COR-L47 (cell line): ENCODE measurements at regions not wholly inside any gene's neighbourhood (a gene's known extent, or its start where the extent isn't known, plus 50 kb on each side); places are given as distances from the start of the nearest gene placed in this dataset.
"Not testable (repeated sequence)": the region's sequence is repeated elsewhere in the genome, so short reads cannot be mapped to it uniquely, and the experiment has no call there.

ENCODE experiments used
- DNase-seq: peaks from one replicate; lab custom pipeline; 2025; lab: John Stamatoyannopoulos, UW

DNA sequence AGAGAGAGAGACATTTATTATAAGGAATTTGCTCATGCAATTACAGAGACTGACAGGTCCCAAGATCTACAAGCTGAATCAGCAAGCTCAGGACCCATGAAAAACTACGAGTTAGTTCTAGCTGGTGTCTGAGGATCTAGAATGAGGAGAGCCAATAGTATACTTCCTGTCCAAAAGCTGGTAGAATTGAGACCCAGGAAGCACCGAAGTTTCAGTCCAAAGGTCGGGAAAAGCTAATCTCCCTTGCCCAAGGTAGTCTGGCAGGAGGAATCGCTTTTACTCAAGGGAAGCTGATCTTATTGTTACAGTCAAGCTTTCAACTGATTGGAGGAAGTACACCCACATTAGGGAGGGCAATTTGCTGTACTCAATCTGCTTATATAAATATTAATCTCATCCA is 389.6 kb downstream of the ADCYAP1 start:
- no peak for DNase-seq

DNA sequence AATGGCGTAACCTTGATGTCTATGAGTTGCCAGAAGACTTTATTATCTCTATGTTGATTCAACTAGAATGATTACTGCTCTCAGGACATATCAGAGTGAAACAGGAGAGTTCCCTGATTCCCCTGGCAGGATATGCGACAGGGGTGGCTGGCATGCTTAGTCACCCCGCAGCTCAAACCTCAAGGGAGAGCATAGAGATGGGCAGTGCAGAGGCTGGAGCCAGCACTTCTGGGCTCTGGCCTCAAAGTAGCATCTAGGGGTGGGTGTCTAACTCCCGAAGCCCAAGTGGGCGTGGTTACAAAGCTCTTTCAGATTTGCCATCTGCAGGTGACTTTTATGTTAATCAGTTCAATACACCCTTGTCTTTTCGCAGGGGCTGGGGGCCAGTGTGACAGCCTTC is 391.6 kb downstream of the ADCYAP1 start:
- DNase-seq: no peak

DNA sequence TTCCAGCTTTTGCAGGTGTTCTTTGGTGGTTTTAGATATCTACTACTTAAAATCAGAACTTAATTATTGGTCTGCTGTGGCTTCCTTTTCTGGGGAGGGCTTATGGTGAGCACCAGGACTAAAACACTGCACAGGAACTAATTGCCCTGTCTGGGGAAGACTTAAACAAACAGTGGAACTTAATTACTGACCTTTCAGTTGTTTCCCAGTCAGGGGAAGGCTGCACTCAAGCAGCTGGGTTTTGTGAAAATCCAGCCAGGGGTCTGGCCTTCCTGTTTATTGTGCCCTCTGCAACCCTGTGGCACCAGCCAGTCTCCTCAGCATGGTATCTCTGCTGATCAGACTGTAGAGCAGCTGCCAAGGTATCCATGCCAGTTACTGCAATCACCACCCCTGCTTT is 398.2 kb downstream of the ADCYAP1 start:
- DNase-seq: peak; percentile 96

DNA sequence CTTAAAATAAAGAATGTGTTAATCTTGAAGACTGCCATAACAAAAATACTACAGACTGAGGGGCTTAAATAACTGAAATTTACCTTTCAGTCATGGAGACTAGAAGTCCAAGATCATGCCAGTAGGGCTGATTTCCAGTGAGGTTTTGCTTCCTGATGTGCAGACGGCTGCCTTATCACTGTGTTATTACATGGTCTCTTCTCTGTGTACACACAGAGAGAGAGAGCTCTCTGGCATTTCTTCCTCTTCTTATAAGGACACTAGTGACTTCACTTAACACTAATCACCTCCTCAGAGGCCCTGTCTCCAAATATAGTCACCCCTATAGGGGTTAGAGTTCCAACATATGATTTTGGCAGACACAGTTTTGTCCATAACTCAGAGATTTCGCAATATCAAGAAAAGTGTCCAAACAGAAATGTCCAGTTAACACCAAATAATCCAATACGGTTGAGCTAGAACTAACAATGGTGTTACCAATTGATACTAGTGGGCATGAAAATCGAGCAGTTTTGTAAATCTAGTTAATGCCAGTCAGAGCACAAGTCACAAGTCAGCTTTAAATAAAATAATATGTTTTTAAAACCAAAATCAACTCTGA is 399.8 kb downstream of the ADCYAP1 start:
- DNase-seq: no peak

DNA sequence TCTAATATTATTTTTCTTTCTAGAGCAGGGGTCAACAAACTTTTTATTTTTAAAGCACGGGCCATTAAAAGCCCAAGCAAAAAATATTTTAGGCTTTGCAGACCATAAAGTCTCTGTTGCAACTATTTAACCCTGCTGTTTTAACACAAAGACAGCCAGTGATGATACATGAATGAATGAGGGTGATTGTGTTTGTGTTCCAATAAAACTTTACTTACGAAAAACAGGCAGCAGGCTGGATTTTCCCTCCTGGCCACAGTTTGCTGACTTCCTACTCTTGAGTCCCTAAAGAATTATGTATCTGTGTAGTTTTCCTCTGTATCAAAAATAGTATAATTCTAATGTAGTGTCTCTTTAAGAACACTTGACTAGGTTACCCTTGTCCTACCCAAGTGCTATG is 402.0 kb downstream of the ADCYAP1 start:
- no peak for DNase-seq

DNA sequence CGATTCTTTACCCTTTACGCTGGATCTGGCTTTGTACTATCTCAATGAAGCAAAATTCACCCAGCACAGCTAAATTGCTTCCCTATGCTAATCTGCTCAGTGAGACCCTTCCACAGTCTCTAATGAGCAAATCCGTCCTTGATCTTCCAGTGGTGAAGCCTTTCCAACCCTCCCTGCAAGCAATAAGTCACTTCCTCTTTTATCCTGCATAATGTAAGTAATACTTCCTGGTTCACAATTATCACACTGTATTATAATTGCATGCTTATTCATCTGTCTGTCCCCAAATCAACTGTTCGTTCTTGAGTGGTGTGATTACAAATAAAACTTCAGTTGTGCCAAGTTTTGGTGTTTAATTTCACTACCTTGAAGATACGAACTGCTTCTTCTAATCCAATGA is 404.0 kb downstream of the ADCYAP1 start:
- DNase-seq: no peak

DNA sequence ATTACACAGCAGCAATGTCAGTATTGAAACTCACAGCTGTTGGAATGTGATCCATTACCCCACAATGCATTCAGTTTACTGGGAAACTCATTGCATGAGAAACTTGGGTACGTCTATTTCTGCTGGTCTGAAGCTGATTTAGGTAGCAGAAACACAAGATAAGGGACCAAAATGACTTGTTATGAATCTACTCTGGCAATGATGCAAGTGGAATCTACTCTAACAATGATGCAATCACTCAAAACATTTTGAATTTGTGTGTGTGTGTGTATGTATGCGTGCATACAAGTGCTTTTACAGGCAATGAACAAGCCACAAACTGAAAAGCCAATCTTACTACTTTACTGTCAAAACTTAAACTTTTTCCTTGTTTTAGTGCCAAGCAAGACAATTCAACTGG is 406.7 kb downstream of the ADCYAP1 start:
- no peak for DNase-seq

DNA sequence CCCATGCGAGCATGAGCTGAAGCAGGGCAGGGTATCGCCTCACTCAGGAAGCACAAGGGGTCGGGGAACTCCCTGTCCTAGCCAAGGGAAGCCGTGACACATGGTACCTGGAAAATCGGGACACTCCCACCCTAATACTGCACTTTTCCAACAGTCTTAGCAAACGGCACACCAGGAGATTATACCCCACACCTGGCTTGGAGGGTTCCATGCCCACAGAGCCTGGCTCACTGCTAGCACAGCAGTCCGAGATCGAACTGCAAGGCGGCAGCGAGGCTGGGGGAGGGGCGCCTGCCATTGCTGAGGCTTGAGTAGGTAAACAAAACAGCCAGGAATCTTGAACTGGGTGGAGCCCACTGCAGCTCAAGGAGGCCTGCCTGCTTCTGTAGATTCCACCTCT is 430.7 kb downstream of the ADCYAP1 start:
- DNase-seq: not testable (repeated sequence)

DNA sequence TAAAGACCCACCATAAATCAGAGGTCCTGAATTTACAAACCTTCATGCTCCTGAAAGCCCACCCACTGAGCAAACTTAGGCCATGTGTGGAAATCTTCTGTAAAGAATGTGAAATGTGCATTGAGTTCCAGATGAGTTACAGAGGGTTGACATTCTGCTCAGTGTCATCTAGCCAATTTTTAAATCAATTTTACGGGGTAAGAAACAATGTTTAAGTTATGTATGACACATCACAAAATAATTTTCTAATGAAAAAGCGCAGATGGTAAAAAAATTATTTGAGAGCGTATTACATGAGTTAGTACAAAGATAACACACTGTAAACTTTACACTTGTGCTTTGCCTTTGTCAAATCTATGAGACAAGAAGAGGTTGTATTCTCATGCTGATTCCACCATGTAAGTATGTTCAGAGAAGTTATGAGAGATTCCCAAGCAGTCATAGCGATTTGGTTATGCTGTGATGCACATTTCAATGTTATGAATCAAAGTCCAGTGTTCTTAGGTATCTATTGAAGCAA is 446.3 kb downstream of the ADCYAP1 start:
- DNase-seq: no peak

DNA sequence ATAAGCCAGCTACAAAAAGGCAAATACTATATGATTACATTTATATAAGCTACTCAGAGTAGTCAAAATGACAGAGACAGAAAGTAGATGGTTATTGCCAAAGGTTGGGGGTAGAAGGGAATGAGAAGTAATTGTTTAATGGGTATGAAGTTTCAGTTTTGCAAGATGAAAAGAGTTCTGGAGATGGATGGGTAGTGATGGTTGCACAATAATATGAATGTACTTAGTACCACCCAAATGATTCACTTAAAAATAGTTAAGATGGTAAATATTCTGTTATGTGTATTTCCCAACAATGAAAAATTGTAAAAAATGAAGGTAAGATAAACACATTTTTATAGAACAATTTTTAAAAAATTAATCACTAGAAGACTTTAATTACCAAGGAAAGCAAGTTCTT is 448.4 kb downstream of the ADCYAP1 start:
- no peak for DNase-seq

DNA sequence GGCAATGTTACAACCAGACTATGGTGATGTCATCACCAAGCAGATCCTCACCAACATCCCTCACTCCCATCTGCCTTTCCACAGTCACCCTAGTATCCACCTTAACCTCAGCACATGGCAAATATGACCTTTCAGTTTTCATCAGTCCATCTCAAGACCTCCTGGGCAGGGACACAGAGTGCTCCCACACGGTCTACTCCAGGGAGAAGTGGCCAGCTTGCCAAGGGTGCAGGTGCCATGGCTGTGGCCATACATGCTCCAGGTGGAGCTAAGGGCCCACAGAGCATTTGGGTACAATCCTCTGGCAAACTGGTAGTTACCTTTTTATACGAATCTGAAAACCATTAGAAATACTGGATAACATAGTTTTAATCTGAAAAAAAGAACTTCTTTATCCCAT is 453.1 kb downstream of the ADCYAP1 start:
- no peak for DNase-seq

DNA sequence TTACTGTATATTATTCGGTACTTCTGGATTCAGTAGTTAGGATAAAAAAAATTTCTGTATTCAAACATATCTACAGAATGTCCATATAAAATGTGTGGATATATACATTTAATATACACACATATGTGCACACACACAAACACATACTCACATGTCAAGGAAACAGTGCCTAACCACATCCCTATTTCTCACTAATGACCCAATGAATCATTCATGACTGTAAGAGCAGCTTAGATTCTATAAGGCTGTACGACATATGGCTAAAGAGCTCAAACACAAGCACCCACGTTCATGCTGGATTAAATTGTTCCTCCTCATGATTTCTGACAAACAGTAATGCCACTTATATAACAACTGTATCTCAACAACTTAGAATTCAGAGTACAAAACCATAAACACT is 457.3 kb downstream of the ADCYAP1 start:
- DNase-seq: no peak

DNA sequence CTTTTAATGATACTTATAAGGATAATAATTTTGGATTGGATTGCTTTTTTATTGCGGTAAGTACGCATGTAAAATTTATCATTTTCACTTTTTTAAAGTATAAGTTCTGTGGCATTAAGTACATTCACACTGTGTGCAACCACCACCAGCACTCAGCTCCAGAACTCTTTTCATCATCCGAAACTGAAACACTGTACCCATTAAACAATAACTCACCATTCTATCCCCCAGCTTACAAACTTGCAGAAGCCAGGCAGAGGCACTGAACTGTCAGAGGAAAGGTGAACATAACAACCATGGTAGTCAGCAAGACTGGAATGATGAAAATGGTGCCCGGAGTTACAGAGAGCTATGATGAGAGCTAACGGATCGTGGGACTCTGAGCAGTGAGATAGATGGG is 465.9 kb downstream of the ADCYAP1 start:
- DNase-seq: no peak

DNA sequence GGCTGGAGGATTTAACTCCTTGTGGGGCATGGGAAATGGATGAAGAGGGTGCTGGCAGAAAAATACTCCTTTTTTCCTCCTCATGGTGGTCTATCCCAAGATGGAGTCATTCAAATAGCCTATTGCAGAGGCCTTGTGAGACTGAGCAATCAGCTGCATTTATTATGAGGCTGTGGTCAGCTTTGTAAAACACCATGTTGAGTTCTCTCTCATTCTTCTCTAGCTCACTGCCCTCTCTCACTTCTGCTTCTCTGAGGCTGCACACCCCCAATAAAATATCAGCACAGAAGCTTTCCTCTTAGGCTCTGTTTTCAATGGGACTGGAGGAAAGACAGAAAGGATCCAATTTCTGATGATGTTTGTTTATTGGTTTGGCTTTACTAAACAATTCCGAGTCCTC is 467.1 kb downstream of the ADCYAP1 start:
- DNase-seq: no peak

DNA sequence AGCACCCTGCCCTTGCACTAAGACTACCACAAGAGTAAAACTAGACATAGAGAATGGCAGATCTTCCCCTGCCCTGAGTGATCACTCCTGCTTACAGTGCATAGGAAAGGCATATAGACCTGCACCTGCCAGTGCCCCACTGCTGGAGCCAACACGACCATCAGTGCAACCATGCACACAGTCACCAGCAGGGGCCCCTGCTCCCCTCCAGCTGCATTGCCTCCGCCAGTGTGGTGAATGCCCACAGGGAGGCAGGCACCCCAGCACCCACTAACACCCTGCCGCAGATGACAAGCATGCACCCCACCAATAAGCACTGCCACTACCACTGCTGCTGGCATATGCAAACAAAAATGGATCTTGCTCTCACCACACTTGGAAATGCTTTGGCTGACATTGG is 478.8 kb downstream of the ADCYAP1 start:
- DNase-seq: no peak

DNA sequence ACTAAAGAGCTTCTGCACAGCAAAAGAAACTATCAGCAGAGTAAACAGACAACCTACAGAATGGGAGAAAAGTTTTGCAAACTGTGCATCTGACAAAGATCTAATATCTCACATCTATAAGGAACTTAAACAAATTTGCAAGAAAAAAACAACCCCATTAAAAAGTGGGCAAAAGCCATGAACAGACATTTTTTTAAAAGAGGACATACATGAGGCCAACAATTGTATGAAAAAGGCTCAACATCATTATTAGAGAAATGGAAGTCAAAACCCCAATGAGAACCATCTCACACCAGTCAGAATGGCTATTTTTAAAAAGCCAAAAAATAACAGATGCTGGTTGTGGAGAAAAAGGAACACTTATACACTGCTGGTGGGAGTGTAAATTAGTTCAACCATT is 483.8 kb downstream of the ADCYAP1 start:
- DNase-seq: not testable (repeated sequence)

DNA sequence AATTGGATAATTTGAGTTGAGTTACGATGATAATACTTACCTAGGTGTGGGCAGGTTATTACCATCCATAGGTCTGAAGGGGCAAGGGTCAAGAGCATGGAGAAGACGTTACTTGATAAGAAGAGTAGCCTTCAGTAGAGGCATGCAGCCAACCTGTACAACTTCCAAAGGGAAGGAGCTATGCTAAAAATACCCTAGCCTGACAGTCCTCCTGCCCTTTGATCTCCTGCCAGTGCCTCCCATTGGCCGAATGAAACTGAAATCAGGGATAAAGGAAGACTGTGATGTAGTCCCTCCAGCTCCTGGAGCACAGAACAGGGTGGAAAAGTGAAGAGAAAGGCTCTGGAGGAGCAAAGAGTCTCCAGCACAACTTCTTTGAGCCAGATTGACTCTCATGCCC is 487.4 kb downstream of the ADCYAP1 start:
- no peak for DNase-seq

DNA sequence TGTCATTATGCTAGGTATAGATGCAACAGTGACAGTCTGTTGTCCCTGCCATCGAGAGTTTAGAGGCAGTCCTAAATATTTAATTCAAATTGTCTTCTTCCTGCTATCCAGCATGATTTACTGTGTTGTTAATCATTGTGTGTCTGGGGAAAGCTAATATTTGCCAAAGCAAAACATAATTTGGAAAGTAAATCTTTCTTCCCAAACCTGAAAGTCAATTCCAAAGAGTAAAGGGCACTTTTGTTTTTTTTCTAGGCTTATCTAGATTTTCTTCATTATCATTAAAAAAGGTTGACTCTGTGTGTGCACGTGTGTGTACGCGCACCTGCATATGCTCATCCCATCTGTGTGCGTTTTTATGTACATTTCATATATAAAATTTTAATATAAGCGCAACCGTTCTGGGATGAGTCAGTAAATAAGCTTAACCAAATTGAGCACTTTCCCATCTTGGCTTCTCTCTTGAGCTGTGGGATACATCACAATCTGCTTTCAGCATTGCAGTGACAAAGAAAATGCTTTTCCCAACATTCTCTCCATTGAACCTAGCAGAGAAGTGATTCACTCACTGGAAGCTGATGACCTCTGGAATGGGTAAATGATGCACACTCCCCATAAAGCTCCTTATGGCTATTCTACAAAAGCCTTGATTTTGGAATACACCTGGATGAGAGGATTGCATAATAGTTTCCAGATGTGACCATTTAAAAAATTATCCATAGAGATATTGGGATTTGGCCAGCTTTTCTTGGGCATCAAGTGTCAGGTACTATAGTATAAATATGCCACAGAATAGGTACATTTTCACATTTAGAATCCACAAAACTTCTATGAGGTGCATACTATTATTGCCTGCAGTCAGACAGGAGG is 488.4 kb downstream of the ADCYAP1 start:
- peak; percentile 47 for DNase-seq

DNA sequence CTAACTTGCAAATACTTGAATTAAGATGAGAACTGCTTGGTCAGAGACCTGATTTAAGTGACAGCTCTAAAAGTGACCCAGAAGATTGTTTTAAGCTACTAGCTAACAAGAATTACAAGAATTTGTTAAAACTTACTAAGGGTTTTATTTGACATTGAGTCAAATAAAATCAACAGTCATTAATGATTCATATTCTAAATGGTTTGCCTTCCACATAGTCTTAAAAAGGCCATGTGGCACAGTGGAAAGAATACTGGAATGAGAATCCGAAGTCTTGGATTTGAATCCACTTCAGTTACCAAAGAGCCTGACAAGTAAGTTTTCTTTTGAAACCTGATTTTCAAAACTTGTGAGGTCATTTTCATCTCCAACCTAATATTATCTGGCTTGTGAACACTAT is 489.3 kb downstream of the ADCYAP1 start:
- no peak for DNase-seq

DNA sequence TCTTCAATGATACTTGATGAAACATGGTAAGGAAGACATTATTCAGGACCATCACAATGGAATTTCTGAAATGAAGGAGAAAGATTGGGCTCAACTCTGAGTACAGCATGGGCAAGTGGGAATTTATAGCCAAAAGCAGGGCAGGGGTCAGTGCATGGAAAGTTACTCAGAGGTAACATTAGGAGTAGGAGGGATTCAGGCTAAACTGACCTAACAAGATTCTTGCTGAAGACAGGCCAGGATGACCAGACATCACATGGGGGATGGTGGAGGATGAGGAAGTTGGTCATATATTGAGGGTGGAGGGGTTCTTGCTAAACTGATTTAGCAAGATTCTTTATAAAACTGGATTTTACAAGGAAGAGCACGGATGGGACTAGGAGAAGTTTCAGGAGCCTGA is 489.8 kb downstream of the ADCYAP1 start:
- DNase-seq: no peak

DNA sequence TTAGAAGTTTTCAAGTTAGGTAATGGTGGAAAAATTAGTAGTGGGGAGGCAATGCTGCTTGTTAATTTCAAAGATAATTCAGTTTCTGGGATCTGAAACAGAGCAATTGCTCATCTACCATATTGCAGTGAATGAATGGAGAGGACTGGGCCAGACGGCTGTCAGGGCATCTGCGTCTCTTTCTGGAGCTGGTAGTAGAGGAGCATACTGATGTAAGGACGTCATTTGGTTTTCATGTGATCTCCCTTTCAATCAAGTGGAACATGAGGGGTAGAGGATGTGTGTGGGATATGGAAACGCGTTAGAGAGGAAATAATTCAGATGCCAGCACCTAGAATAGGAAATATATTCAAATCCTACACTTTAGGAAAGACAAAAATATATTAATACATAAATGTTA is 490.3 kb downstream of the ADCYAP1 start:
- no peak for DNase-seq

DNA sequence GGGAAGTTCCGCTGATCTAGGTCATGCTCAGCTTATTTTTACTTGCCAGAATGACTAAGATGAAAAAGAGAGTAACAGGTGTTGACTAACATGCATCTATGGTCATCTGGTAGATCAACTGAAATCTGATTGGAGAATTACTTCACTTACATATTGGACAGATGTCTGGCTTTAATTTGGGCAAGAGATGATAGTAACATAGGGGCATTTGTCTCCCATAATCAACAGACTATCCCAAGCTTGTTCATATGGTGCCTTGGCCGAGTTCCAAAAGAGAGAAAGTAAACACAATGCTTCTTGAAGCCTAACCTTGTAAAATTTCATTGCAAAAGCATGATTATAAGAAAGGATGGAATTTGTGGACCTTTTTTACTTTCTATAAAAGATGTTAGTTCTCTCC is 503.7 kb downstream of the ADCYAP1 start:
- DNase-seq: peak; percentile 53

DNA sequence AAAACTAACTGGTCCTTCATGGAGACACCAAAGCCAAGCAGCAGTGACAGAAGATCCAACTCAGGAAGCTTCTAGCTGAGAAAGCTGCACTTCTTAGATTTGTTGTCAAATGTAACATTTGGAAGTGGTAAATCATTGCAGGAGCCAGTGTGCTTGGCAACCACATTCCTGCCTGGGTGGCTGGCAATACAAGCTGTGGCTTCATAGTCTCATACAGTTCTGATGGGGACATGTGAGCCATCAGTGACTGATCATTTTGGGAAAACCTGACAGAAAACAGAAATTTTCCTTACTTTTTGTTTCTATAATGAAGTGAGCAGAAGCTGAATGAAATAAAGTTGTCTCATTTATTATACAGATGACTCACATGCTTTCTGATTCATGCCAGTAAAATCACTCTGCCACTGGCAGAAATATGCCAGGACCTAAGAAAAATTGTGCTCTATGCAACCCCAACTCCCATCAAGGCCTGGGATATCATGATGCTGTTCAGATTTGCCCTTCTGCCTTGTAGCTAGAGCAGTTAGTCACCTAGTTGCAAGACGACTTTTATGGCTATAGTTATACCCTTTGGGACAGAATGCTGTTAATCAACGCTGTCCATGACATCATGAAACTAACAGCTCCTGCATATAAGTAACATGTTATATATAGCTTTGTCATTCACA is 508.1 kb downstream of the ADCYAP1 start:
- no peak for DNase-seq
